HG03135 (cell line): ENCODE measurements at regions not wholly inside any gene's neighbourhood (a gene's known extent, or its start where the extent isn't known, plus 50 kb on each side); places are given as distances from the start of the nearest gene placed in this dataset.

Experiments used
- ATAC-seq: cut with Tn5 transposase; IDR thresholded peaks from one replicate; pipeline ENCODE4 v1.9.1; 2021; ENCODE audit warnings: mild to moderate bottlenecking, moderate library complexity; ENCODE audit not compliant: unreplicated experiment

DNA sequence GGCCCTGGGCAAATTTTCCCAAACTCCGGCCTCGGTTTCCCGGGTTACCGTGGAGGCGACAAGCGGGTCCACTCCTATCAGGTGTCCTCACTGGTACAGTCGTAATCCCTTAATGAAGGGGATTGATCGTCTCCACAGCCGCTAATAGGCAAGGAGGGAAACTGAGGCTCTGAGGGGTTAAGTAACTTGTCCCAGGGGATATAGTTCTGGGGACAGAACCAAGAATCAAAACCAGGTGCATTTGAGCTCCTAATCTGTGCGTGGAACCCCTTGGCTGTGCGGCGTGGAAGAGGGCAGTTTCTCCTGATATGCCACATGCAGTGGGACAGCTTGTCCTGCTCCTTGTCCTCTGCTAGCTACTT lies 157.2 kb downstream of the CYRIA start:
- no peak for ATAC-seq

DNA sequence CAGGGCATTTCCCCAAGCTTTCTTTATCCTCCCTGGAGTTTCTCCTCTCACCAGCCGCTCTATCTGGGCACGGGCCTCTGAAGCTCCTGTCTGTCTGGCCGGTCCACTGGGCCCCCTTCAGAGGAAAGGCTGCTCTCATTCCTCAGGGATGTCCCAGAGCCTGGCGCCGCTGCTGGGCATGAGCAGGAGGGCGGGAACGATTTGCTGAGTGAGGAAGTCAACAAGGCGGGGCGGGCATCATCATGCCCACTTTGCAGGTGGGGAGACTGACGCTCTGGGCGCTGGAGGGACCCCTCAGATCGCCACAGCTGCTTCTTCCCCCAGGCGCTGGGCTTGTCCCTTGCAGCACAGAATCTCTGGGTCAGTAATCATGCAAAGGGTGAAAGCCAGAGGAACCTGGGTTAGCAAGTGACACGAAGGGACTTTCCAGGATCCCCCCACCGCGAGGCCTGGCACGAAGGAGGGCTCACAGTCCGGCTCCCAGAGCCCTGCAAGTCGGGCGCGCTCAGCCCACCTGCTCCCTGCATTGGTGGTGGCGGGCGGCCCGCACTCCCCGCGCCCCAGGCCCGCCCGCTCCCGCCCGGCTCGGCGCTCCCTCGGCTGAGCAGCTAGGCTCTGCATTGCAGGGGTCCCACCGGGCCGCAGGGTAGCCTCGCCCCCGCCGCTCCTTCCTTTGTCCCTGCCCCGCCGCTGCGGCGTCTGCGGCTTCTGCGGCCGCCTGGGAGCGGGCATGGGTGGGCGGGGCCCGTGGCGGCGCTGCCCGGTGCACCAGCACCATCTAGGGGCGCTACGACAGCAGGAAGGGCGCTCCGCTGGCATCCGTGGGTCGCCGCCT lies 157.8 kb downstream of the CYRIA start:
- no peak for ATAC-seq

DNA sequence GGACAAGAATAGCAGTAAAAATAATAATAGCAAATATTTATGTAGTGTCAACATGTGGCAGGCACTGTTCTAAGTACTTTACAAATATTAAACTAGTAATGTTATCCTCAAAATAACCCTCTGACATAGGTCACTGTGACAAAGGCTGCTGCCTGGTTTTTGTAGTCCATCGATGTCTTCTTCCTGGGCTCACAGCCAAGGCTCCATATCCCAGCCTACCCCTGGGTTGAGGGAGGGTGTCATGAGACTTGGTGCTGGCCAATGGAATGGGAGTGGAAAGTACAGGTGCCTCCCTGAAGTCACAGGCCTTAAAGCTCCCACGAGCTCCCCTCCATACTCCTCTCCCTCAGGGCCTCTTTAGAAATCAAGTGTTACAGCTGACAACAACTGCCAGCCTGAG lies 159.3 kb downstream of the CYRIA start:
- ATAC-seq = no peak

DNA sequence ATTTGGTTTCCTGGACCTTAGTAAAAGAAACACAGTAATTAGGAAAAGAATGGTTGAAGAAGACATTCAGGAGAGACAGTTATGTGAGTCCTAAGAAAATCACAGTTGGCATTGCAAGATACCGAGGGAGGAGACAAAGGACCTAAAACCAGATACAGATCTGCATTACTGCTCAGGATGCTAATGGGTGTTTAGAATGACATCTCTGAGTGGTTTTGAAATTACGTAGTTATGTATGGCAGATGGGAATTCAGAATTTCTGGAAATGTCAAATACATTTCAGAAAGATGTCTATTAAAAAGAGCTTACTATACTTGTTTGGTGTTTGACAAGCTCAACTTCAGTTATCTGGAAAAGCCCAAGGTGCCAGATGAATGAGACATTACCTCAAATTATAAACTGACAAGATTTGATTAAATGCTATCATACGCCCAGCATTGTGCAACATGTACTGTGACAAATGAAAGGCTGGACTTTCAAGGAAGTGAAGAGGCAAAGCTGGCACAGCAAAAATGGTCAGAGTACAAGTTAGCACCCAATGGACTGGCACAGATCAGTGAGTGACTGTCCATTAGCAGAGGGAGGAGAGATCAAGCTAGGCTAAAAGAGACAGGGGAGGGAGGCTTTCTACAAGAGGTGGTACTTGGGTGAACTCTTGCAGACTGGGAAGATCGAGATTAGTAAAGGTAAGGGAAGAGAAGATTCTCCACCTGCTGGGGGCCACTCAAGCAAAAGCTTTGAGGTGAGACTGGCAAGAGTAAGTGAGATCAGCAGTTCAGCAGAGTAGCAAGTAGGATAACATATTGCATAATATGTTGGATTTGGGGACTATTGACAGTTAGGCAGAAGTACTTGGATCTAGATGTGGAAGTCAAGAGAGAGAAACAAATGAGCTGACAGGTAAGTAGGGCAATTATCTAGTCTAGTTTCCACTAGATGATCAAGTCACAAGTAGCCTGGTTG lies 168.9 kb downstream of the CYRIA start:
- no peak for ATAC-seq

DNA sequence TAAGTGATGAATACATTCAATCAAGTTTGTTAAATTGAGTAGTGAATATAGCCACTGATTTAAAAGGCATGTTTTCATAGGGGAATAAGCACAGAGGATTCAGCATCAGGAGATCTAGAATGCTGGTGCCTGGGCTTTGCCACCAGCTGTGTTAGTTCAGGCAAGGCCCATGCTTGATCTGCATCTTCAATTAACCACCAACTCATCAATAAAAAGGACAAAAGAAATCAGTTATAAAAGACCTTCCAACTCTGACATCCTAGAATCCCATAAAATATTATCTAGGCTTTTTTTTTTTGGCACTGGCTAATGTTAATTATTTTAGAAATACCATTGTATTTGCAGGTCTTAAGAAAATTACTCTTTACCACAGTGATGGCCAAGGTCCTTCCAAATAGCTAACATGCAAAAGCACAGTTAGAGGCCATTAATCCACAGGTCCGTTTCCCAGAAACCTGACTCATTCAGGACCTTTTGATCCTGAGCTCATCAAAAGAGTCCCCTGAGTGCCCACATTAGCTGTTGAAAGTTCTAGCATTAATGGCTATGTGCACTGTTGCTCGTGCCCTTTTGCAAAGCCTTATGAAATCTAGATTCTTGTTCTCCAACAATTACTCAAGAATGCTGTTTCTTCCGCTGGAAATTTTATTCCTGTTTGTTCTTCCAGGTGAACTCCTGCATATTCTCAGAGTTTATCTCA lies 170.0 kb downstream of the CYRIA start:
- no peak for ATAC-seq

DNA sequence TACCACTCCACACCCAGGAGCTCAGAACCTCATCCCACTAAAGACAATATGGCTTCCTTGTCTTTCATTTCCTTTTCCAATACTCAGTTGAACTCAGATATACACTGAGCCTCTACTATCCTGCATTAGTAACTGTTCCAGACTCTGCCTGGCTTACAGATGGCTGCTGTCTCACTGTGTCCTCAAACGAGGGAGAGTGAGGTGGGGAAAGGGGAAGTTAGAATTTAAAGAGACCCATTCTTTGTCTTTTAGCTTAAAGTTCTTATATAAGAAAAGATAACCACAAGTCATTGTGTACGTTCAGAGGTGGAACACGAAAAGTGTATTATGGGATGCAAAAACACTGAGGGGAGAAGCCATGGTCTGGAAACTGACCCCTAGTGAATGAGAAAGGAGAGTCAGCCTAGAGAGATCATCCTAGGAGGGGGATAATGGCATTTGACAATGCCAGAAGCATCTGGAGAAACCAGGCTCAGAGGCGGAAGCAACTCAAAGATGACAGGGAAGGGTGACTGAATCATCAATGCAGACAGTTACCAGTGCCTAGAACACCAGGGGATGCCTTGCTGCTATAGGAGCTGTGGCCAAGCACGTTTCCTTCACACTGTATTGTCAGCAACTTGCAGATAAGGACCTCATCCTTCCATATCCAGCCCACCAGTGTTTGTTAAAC lies 170.7 kb downstream of the CYRIA start:
- ATAC-seq = no peak

DNA sequence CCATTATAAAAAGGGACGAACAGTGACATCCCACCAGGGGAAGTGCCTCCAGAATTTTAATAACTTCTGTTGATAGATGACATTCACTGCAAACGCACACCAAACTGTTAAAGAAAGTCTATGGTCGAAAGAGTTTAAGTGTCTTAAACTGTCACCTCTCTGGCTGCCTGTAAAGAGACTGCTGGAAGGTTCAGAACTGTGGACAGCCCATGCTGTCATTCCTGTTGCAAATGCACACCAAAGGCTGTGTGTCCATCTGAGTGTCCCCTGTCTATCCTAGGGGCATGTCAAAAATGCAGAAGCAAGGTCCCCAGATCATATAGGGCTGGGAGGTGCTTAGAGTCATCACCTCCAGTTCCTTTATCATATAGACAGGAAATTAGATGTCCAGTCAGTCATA lies 171.8 kb downstream of the CYRIA start:
- no peak for ATAC-seq

DNA sequence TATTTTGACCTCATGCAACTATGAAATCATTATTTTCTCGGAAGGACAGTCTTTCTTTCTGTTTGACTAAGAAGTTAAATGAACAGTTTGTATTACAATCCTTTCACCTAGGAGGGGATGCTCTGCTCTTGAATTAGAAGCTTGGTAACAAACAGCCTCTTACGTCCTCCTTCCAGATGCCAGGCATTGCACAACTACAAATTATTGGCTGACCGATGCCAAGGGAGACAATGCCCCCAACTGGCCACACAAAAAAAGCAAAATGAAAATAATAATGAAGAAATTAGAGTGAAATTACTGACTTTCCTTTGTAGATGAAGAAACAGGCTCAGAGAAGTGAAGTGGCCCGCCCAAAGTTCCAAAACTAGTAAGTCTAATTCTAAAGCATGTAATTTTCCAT lies 177.9 kb downstream of the CYRIA start:
- no peak for ATAC-seq

DNA sequence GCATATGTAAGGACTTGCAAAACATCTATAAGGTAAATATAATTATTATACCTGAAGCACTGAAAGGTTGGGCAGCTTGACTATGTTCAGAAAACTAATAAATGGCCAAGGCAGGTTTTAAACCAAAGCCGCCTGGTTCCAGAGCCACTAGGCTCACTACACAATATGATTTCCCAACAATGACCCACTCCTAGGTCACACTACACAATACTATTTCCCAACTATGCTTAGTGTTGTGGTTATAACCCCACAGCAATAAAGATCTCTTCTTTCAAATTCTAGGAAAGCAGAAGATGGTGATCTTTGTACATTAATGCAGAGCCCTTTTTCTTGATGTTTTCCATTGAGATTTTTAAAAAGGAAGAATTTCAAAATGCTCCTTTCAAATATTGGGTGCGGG lies 180.4 kb downstream of the CYRIA start:
- no peak for ATAC-seq

DNA sequence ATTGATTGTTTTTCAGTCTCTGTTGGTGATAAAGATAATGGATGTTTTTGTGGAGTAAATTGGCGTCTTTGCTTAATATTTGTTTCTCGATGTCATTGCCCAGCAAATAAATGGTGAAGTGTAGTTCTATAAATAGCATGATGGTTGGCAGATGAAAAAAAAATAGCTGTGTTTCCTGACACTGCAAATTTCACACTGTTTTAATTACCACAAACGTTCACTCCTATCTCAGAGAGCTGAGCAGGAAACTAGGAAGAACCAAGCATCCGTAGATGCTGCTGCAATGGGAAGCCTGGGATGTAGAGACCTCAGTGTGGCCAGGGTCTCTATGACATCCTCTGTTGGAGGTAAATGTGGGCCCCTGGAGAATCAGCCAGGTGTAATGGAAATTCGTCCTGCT lies 183.2 kb downstream of the CYRIA start:
- ATAC-seq = no peak

DNA sequence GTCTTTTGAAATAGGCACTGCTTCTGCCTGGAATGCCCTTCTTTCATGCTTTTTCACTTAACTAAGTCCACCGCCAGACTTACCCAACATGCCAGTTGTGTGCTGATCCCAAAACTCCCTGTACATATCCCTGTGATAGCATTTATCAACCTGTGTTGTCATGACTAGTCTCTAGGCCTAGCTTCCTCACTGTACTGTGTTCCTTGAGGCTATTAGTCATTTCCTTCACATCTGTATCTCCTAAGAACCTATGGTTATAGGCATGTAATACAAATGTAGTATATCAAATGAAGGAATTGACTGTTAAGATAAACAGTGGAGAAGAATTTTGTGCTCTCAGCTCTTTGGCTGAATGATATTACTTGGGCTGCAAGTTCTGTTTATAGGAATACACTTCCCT lies 184.3 kb downstream of the CYRIA start:
- ATAC-seq = no peak

DNA sequence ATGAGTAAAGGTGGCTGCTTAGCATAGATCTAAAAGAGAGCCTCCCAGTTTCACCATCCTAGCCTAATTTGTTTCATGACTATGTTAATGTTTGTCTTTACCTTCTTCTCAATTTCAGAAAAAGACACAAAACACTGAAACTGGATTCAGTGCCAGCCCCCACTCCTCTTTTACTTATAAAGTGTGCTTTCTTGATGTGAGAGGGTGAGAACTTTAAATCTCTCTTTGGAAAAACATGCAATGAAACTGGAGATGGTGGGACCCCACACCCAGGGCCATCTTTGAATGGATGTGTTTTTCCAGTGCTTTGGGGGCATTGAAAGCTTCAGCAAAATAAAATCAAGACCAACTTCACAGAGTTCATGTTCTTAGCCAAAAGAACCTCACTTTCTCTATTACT lies 185.9 kb downstream of the CYRIA start:
- ATAC-seq = no peak

DNA sequence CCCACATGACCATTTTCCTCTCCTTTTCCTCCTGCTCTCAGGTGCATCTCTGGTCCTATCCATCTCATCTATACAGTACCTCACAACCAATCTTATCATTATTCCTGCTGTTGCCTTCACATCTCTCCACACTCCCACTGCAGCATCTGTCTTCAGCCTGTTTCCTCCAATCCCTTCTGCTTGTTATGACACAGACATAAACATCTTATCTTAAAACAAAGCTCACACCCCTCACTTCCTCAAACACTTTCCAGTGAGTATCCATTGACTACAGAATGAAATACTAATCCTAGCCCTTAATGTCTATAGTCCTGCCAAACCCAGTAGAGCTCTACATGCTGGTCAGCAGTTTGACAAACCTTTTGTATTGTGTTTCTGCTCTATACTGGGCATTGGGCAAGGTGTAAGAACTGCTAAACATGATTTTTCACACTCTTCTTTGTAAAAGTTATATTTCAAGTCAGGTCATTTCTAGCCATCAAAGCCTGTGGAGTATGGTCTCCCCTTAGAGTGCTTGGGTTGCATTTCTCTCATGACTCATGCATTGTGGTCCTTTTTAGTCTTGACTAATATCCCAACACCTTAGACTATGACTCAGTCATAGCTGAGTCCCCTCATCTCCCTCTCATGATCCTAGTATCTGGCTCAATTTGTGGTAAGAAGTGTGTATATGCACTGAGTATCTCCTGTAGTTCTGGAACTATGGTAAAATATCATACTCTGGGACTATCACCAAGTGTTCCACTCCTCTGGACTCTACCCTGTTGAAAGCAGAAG lies 187.0 kb downstream of the CYRIA start:
- no peak for ATAC-seq

DNA sequence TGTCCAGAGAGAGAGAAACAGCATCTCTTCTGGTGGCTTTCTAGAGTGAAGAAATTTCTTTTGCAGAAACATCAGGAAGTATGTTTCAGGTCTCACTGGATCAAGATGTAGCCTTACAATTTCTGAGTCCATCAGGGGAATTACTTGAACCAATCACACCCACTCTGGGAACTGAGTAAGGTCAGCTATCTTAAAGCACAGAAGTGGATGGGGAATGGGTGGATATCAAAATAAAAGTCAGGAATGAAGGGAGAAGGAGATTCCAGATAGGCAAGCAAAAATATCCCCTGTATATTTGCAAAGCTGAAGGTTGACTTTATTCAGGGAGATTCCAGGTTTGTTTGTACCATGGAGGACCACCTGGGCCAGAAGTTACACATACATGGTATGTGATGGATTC lies 188.0 kb downstream of the CYRIA start:
- no peak for ATAC-seq

DNA sequence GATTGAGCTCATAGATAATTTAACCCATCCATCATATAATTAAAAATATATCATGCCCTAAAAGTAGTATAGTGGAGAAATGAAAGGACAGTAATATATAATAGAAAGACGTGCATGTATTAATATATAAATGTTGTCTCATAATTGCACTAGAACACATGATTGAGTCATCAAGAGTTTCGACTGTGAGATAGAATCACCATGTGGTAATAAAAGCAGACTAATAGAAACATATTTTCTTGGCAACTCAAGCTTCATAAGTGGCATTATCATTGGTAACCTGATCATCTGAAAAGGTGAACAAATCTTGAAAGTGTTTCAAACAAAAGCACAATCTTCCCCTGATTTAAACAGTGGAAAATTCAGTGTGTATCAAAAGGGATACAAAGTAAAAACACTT lies 188.8 kb downstream of the CYRIA start:
- ATAC-seq = no peak

DNA sequence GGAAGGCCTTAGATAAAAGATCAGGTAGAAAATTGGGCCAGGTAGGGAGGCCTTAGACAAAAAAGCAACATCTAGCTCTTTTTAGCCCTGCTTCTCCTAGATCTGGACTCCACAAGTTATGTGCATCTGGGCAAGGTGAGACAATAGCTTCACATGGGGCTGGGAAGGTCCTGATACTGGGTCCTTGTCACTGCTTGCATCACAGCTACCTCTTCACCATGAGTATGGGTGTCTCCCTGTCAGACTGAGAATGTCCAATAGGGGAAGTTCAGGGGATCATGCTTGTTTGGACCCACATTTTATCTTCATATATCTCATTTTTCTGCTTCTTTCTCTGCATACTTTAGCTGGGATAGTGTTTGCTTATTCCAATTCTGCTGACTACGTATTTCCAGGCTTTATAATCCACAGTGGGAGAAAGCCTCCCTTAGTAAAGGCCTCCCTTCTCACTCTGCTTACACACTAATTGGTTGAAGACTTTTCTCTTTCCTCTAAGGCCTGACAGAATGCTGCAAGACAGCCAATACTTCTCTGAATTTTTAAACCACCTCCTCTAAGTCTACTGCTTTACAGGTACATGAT lies 189.6 kb downstream of the CYRIA start:
- ATAC-seq = no peak

DNA sequence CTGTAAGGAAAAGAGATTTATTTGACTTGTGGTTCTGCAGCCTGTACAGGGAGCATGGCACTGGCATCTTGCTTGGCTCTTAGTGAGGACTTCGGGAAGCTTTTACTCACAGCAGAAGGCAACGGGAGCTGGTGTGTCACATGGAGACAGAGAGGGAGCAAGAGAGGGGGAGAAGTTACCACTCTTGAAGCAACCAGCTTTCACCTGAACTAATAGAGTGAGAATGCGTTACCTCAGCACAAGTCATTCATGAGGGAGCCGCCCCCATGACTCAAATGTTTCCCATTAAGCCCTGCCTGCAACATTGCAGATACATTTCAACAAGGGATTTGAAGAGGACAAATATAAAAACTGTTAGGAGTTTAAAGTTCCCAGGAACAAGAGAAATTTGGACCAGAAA lies 190.0 kb downstream of the CYRIA start:
- ATAC-seq = no peak

DNA sequence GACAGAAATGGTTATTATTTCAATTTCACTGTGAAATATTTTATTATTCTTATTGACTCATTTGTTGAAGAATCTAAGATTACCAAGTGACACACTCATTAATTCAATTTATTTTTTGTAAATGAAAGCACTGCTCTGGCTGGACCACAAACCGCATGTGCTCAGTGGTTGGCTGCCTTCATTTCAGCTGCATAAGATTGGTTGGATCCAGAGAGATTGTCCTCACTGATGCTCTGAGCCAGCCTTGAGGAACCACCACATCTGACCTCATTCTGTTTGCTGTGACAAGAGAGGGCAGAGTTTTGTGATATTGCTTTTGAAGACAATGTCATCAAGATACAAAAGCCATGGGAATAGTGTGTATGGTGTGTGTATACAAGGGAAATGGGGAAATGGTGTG lies 192.1 kb downstream of the CYRIA start:
- ATAC-seq = no peak

DNA sequence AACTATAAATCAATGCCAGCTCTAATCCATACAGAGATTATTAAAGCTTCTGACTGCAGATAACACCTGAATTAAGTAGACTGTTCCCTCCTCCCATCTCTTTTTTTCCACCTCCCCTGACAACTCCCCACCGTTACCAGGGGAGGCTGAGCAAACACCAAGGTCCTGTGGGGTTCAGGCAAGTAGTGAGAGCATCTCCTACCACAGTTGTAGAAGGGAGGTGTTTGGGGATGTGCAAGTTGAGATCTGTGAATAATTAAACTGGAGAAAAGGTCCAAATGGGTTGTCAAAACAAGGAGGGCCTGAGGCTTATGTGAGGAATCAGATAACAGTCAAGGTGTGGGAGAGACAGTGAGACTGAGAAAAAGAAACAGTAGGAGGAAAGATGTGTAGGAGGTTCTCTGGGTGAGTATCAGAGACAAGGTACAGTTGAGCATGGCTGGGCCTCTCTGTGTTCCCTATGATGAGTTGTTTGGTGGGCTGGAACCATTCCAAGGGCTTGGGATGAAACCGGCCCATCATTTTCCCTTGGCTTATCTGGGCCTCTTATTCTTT lies 194.6 kb downstream of the CYRIA start:
- ATAC-seq = no peak

DNA sequence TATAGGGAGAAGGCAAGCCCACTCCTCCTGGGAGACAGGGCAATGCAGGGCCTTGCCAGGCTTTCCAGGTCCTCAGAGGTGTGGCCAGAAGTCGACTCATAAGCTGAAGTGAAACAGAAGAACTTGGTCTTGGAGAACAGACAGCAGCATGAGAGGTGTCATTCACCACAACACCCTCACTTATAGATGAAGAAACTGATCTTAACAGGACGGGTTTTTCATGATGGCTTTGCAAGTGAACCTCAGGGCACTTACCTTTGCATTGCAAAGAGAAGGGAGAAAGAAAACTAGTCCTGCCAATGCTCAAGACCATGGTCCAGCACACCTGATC lies 198.8 kb downstream of the CYRIA start:
- ATAC-seq = no peak
